Breast epithelium (tissue), 4 donors: ENCODE measurements at regions not wholly inside any gene's neighbourhood (a gene's known extent, or its start where the extent isn't known, plus 50 kb on each side); places are given as distances from the start of the nearest gene placed in this dataset.

Experiments used
- DNase-seq, 2 donors: peaks; one replicate each; pipeline ENCODE4 v3.0.0-alpha.2; 2019; ENCODE audit warnings: low spot score in 2 of 2
- H3K27ac ChIP-seq, 2 donors: fragments of 200-600 bp; sonication (generic) in 1 of 2; one replicate each; pipeline ENCODE4 v1.5.1; 2016 to 2019; ENCODE audit warnings: mild to moderate bottlenecking in 1 of 2
- H3K27me3 ChIP-seq, 2 donors: fragments of 200-600 bp; sonication (generic) in 1 of 2; one replicate each; pipeline versions ENCODE4 v1.5.1 to v1.6.0; 2017 to 2019; ENCODE audit warnings: control low read depth in 1 of 2, mild to moderate bottlenecking in 1 of 2
- H3K36me3 ChIP-seq: fragments of 200-600 bp; one replicate; pipeline ENCODE4 v1.5.1; 2019
- H3K4me1 ChIP-seq, 2 donors: fragments of 200-600 bp; sonication (generic); one replicate each; pipeline ENCODE4 v1.5.1; 2016 to 2019; ENCODE audit warnings: control low read depth in 1 of 2
- H3K4me3 ChIP-seq, 3 donors: fragments of 200-600 bp; sonication (generic); 1 replicate in 2 of 3; 2 replicates in 1 of 3; pipeline ENCODE4 v1.5.1; 2016 to 2019; ENCODE audit warnings: mild to moderate bottlenecking in 3 of 3, moderate library complexity in 2 of 3
- H3K9me3 ChIP-seq, 2 donors: fragments of 200-600 bp; sonication (generic) in 1 of 2; one replicate each; pipeline ENCODE4 v1.5.1; 2016 to 2019; ENCODE audit warnings: control low read depth in 1 of 2
- POLR2A ChIP-seq: fragments of 450-650 bp; IDR thresholded peaks from one replicate; pipeline ENCODE4 v1.6.1; 2016; ENCODE audit warnings: antibody characterized with exemption, mild to moderate bottlenecking, moderate library complexity
- POLR2AphosphoS5 ChIP-seq, 3 donors: sonication (generic); formaldehyde crosslinking; IDR thresholded peaks; one replicate each; pipeline ENCODE4 v1.6.1; 2017; ENCODE audit warnings: antibody characterized with exemption in 3 of 3
- intact Hi-C: fragments of 100-400 bp; cut with DNase I; formaldehyde crosslinking; loops from one replicate; pipeline ENCODE4 v1.15.1; 2023; ENCODE audit warnings: low total_unique reads
- TF ChIP-seq, protein P1 (sequence below), 3 donors: fragments of 450-650 bp; IDR thresholded peaks; one replicate each; pipeline ENCODE4 v1.5.1; 2016 to 2017; ENCODE audit warnings: antibody characterized with exemption in 3 of 3, mild to moderate bottlenecking in 3 of 3, moderate library complexity in 3 of 3

DNA sequence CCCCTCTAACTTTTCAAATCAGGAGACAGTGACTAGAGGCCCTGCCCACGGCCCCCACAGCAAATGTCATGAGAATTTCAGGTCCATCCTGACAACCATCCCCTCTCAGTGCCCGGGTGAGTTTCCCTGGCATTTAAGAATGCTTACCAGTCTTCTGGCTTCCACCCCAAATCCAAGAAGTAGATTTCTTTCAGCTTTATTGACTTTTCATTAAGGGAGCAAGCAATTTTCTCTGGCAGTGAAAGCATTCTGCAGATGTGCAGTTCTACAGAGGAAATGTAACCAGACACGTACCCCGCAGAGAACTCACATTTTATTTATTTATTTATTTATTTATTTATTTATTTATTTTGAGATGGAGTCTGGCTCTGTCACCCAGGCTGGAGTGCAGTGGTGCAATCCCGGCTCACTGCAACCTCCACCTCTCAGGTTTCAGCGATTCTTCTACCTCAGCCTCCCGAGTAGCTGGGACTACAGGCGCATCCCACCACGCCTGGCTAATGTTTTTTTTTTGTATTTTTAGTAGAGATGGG is 120.9 kb upstream of the KCTD7 start:
- Histone ChIP-seq H3K4me1 (no peaks in the 10 kb centered on the region), H3K27ac (no peak overlapping the region), H3K36me3 (no peaks in the 10 kb centered on the region), H3K4me3 (no peak overlapping the region), H3K9me3 (no peaks in the 10 kb centered on the region), H3K27me3 (peaks cover 0 to 15% of the 10 kb centered on the region in 2 donors)
- intact Hi-C loops = no loop called here
- DNase-seq = no peak
- no peak for TF ChIP-seq POLR2AphosphoS5 (IDR thresholded peaks at IDR 0.05)
- TF ChIP-seq, protein P1, sequence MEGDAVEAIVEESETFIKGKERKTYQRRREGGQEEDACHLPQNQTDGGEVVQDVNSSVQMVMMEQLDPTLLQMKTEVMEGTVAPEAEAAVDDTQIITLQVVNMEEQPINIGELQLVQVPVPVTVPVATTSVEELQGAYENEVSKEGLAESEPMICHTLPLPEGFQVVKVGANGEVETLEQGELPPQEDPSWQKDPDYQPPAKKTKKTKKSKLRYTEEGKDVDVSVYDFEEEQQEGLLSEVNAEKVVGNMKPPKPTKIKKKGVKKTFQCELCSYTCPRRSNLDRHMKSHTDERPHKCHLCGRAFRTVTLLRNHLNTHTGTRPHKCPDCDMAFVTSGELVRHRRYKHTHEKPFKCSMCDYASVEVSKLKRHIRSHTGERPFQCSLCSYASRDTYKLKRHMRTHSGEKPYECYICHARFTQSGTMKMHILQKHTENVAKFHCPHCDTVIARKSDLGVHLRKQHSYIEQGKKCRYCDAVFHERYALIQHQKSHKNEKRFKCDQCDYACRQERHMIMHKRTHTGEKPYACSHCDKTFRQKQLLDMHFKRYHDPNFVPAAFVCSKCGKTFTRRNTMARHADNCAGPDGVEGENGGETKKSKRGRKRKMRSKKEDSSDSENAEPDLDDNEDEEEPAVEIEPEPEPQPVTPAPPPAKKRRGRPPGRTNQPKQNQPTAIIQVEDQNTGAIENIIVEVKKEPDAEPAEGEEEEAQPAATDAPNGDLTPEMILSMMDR (IDR thresholded peaks at IDR 0.05) = no peak
- TF ChIP-seq POLR2A = no peak

DNA sequence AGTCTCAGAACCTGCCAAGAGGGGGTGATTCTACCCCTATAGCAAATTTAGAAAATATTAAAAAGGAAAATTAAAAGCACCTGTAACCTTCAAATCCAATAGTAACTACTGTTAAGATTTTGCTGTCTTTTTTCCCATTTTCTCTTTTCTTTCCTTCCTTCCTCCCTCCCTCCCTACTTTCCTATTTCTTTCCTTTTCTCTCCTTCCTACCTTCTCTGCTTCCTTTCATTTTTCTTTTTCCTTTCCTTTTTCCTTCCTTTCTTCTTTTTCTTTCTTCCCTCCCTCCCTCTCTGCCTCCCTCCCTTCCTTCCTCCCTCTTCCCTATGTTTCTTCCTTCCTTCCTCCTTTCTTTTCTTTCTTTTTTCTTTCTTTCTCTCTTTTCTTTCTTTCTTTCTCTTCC is 120.2 kb upstream of the KCTD7 start:
- Histone ChIP-seq H3K4me3 (no peak overlapping the region), H3K27me3 (peaks cover 0 to 15% of the 10 kb centered on the region in 2 donors), H3K9me3 (no peaks in the 10 kb centered on the region), H3K36me3 (no peaks in the 10 kb centered on the region), H3K27ac (no peak overlapping the region), H3K4me1 (no peaks in the 10 kb centered on the region)
- no peak for DNase-seq
- intact Hi-C loops = no loop called here
- TF ChIP-seq POLR2AphosphoS5 (IDR thresholded peaks at IDR 0.05) (no peak), POLR2A (no peak)
- TF ChIP-seq, protein P1 (IDR thresholded peaks at IDR 0.05) = no peak

DNA sequence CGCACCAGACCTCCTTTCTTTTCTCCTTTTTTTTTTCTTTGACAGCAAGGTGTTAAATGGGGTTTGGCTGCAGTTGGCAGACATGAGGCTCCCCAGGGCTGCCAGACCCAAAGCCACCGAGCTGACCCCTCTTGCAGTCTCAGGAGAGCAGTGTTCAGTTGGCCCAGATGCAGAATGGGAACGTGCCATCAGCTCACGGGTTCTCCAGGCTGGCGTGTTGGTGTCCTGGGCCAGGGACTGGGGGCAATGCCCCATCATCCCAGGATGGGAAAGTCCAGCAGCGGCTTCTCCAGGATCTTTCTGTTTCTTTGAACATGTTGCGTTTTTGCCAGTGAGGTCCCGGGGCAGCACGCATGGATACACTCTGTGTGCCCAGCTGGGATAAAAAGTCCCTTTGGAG is 114.6 kb upstream of the KCTD7 start:
- Histone ChIP-seq H3K4me3 (no peak overlapping the region), H3K36me3 (no peaks in the 10 kb centered on the region), H3K27ac (no peak overlapping the region), H3K4me1 (no peaks in the 10 kb centered on the region), H3K27me3 (no peaks in the 10 kb centered on the region), H3K9me3 (no peaks in the 10 kb centered on the region)
- DNase-seq = no peak
- intact Hi-C loops = no loop called here
- TF ChIP-seq POLR2A = no peak
- TF ChIP-seq, protein P1 (IDR thresholded peaks at IDR 0.05) = no peak
- TF ChIP-seq POLR2AphosphoS5 (IDR thresholded peaks at IDR 0.05) = no peak

DNA sequence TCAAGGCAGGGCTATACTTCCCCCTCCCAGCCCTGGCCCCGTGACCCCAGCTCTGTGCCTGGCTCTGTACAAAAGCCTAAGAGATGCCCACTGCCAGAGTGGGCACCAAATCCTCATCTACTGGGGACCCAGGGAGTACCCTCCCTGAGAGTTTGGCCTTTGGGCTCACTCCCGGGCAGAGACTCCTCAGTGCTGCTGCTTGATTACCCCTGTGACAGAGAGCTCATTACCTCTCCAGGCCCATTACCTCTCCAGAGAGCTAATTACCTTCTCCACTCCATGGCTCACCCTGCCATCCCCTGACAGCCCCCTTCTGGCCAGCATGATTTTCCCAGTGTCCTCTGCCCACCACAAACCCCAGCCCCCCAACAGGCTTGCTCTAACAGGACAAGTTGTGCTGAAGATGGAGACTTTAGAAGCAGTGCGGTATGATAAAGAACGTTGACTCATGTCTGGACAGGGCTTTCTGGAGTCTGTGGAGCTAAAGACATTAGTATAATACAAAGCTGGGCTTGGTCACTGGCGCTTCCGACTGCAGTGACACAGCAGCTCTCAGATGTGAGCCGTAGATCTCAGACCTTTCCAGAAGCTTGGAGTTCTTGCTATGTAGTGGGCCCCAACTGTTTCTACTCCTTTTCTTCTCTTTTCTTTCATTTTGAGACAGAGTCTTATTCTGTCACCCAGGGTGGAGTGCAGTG is 111.3 kb upstream of the KCTD7 start:
- no peaks in the 10 kb centered on the region for H3K9me3 ChIP-seq
- no peaks in the 10 kb centered on the region for H3K27me3 ChIP-seq
- no peaks in the 10 kb centered on the region for H3K4me1 ChIP-seq
- intact Hi-C loops = no loop called here
- no peak for DNase-seq
- TF ChIP-seq POLR2A = no peak
- TF ChIP-seq POLR2AphosphoS5 (IDR thresholded peaks at IDR 0.05) = no peak
- TF ChIP-seq, protein P1 (IDR thresholded peaks at IDR 0.05) = no peak
- H3K27ac ChIP-seq = no peak overlapping the region
- no peaks in the 10 kb centered on the region for H3K36me3 ChIP-seq
- no peak overlapping the region for H3K4me3 ChIP-seq

DNA sequence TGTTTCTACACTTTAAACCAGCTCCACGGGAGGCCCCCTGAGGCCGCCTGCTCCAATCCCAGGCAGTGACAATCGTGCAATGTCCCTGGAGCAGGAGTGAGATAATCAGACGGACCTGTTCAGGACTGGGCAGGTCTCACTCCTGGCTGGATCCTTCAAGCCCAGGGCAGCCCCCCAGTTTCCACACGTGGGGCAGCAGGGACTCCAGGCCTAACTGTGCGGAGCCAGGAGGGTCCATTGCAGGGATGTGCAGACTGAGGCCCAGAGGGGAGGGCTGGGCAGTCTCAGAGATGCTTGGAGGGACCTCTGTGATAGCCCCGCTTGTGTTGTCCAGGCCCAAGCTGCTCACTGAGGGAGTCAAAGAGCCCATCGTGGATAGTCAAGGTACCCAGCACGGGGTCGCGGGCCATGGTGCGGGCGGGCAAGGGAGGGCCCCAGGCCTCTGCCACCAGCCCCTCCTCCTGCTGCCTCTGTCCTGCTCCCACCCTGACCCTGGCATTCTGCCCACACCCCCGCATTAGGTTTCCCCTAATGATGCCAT is 110.5 kb upstream of the KCTD7 start:
- Histone ChIP-seq H3K27ac (no peak overlapping the region), H3K4me1 (no peaks in the 10 kb centered on the region), H3K9me3 (no peaks in the 10 kb centered on the region), H3K36me3 (no peaks in the 10 kb centered on the region), H3K27me3 (no peaks in the 10 kb centered on the region), H3K4me3 (no peak overlapping the region)
- DNase-seq = no peak
- TF ChIP-seq POLR2AphosphoS5 (IDR thresholded peaks at IDR 0.05) = no peak
- TF ChIP-seq, protein P1 (IDR thresholded peaks at IDR 0.05) = no peak
- no peak for TF ChIP-seq POLR2A
- intact Hi-C loops = no loop called here
